Osteocyte (in vitro differentiated cells): ENCODE measurements at regions not wholly inside any gene's neighbourhood (a gene's known extent, or its start where the extent isn't known, plus 50 kb on each side); places are given as distances from the start of the nearest gene placed in this dataset.
"Not testable (repeated sequence)": the region's sequence is repeated elsewhere in the genome, so short reads cannot be mapped to it uniquely, and the experiment has no call there.

ENCODE experiments used
- DNase-seq: peaks from one replicate; pipeline ENCODE4 v3.0.0; 2021; ENCODE audit warnings: mixed read lengths; ENCODE audit not compliant: unreplicated experiment; ENCODE audit errors: extremely low spot score
- H3K27ac Mint-ChIP-seq: one replicate; pipeline ENCODE4 v1.8.0; 2021; ENCODE audit warnings: mild to moderate bottlenecking, mixed read lengths; ENCODE audit not compliant: unreplicated experiment
- H3K27me3 Mint-ChIP-seq: one replicate; pipeline ENCODE4 v1.8.0; 2021; ENCODE audit warnings: mixed read lengths; ENCODE audit not compliant: unreplicated experiment
- H3K36me3 Mint-ChIP-seq: one replicate; pipeline ENCODE4 v1.8.0; 2021; ENCODE audit warnings: mixed read lengths; ENCODE audit not compliant: unreplicated experiment
- H3K4me1 Mint-ChIP-seq: one replicate; pipeline ENCODE4 v1.8.0; 2021; ENCODE audit warnings: mixed read lengths; ENCODE audit not compliant: unreplicated experiment
- H3K4me3 Mint-ChIP-seq: one replicate; pipeline ENCODE4 v1.8.0; 2021; ENCODE audit warnings: mild to moderate bottlenecking, moderate library complexity, mixed read lengths; ENCODE audit not compliant: unreplicated experiment
- H3K9me3 Mint-ChIP-seq: one replicate; pipeline ENCODE4 v1.8.0; 2021; ENCODE audit warnings: mixed read lengths; ENCODE audit not compliant: unreplicated experiment
- CTCF ChIP-seq: fragments of 200-600 bp; sonication (generic); IDR thresholded peaks from 2 replicates; pipeline ENCODE4 v1.5.0; 2021; ENCODE audit warnings: antibody characterized with exemption, mild to moderate bottlenecking, moderate library complexity

DNA sequence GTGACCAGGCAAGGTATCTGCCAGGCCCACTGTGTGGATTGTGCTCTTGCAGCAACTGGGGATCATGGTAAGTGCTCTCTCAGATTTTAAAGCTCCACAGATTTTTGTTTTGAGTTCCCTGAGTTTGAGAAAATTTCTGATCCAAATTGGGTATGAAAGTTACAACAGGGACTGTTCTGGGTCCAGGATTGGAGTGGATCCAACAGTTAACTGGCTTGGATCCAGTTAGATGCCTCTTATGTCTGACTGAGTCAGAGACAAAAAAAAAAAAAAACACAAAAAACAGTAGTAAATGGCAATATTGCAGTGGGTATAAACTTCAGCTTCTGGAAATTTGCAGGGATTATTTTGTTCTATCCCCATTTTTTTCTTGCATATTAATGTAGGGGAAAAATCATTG lies 598.8 kb downstream of the C12orf50 start:
- Mint-ChIP-seq H3K4me1 (peaks cover 22% of the 10 kb centered on the region), H3K9me3 (peaks cover 21% of the 10 kb centered on the region), H3K27me3 (no peaks in the 10 kb centered on the region), H3K36me3 (peaks cover 3% of the 10 kb centered on the region), H3K4me3 (no peak overlapping the region), H3K27ac (no peak overlapping the region)
- DNase-seq = no peak
- TF ChIP-seq CTCF = no peak

DNA sequence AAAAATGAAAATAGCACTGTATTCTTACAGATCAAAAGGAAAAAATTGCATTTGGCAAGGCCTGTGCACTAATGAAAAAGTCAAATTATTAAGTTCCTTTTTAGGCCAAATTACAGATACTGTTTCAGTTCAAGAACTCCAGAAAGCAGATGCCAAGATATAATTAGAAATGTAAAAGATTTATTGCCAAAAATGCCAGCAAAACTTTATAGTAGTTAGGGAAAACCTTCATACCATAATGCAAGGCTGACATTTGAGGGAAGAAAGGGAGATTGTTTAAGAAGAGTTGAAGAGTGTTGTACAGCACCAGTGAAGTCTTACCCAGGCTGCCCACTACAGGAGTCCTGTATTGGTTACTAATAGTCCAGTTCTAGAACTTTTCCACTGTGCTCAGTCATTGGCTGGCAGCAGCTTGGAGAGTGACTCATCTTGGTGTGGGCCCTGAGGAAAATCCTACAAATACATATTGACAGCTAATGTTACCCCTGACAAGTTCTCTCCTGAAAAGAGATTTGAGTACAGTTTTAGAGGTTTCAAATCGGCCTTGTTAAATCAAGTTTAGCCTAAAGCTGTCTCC lies 600.4 kb downstream of the C12orf50 start:
- peak overlapping the region; percentile 25 for H3K27ac Mint-ChIP-seq

DNA sequence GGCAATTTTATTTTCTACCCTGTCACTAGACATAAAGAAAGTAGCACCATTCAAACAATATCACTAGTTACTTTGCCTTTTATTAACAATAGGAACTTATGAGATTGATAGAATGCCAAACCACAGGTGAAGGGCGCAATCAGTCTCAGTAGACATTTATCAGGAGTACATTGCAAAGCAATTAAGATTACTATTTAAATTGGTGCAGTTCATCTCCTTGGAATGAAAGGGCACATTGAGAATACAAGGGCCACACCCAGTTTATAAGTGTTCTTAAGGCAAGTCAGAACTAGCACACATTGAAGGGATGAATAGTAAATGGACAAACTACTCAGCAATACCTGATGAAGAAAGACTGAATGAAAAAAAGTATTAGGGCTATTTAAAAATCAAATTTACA lies 601.4 kb downstream of the C12orf50 start:
- no peak for DNase-seq

More for the DNA sequence above, 600.4 kb downstream of the C12orf50 start:
- Mint-ChIP-seq H3K27me3 (no peaks in the 10 kb centered on the region), H3K9me3 (peaks cover 18% of the 10 kb centered on the region), H3K36me3 (peaks cover 3% of the 10 kb centered on the region), H3K4me3 (no peak overlapping the region), H3K4me1 (peaks cover 24% of the 10 kb centered on the region)
- no peak for TF ChIP-seq CTCF
- DNase-seq = no peak

DNA sequence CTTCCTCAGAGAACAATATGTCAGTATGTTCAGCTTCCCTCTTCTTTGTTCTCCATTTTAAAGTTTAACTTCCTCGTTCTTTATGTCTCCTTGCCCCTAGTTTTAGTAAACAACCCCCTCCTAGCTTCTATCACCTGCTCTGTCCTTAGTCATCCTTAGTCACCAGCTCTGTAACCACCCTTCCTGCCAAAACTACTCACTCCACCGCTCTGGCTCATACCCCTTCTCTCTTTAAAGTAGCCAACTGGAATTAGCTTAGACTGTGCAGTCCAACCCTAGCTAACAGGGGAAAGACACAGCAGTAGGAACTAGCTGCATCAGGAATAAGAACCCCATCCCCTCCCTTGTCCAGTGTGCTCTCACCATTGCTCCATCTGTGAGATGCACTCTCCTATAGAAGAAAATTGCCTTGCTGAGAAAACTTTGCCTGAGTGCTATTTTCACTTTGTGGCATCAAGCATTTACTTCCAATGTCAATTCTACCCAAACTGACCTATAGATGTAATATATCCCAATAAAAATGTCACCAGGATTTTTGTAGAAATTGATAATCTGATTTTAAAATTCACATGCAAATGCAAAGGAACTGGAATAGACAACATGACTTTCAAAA lies 603.2 kb downstream of the C12orf50 start:
- DNase-seq = no peak
- no peaks in the 10 kb centered on the region for H3K27me3 Mint-ChIP-seq
- peaks cover 18% of the 10 kb centered on the region for H3K9me3 Mint-ChIP-seq
- no peak overlapping the region for H3K27ac Mint-ChIP-seq
- H3K4me3 Mint-ChIP-seq = no peak overlapping the region
- H3K4me1 Mint-ChIP-seq = peaks cover 24% of the 10 kb centered on the region
- peaks cover 3% of the 10 kb centered on the region for H3K36me3 Mint-ChIP-seq
- no peak for TF ChIP-seq CTCF

More for the DNA sequence above, 601.4 kb downstream of the C12orf50 start:
- Mint-ChIP-seq H3K27me3 (no peaks in the 10 kb centered on the region), H3K4me3 (no peak overlapping the region), H3K27ac (no peak overlapping the region), H3K4me1 (peaks cover 24% of the 10 kb centered on the region), H3K9me3 (peaks cover 18% of the 10 kb centered on the region), H3K36me3 (peaks cover 3% of the 10 kb centered on the region)
- TF ChIP-seq CTCF = no peak

DNA sequence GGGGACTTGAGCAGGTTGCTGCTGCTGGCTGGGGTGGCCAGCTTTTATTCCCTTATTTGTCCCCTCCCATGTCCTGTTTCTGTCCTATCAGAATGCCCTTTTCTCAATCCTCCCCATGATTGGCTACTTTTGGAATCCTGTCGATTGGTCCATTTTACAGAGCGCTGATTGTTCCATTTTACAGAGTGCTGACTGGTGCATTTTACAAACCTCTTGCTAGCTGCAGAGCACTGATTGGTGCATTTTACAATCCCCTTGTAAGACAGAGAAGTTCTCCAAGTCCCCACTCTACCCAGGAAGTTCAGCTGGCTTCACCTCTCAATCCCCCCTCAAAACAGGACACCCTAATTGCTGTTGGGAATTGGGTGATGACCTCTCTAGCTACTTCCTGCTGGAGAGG lies 608.0 kb downstream of the C12orf50 start:
- H3K4me3 Mint-ChIP-seq, H3K4me1 Mint-ChIP-seq, H3K27ac Mint-ChIP-seq, H3K36me3 Mint-ChIP-seq, H3K27me3 Mint-ChIP-seq, DNase-seq: not testable (repeated sequence)
- H3K9me3 Mint-ChIP-seq = peaks cover 10% of the 10 kb centered on the region
